Limb (tissue), 2 donors: ENCODE measurements at regions not wholly inside any gene's neighbourhood (a gene's known extent, or its start where the extent isn't known, plus 50 kb on each side); places are given as distances from the start of the nearest gene placed in this dataset.
"Not testable (repeated sequence)": the region's sequence is repeated elsewhere in the genome, so short reads cannot be mapped to it uniquely, and the experiment has no call there.

Source experiments
- DNase-seq, 2 donors: peaks; one replicate each; pipeline ENCODE4 v3.0.0-alpha.2; 2016; ENCODE audit errors: extremely low spot score in 2 of 2

- DNase-seq: no peak
Observed at GRCh38 chr5:17364987-17365810, 132.8 kb upstream of the TAF11L2 start.

- DNase-seq: no peak
Observed at GRCh38 chr5:17365811-17366138, 132.3 kb upstream of the TAF11L2 start.

GRCh38 chr5:17367256-17367840, 130.7 kb upstream of the TAF11L2 start:
- DNase-seq: no peak

- DNase-seq: no peak
Observed at GRCh38 chr5:17370651-17371050, 127.4 kb upstream of the TAF11L2 start.

- no peak for DNase-seq
Observed at GRCh38 chr5:17373406-17373805, 124.6 kb upstream of the TAF11L2 start.

- no peak for DNase-seq
Observed at GRCh38 chr5:17373814-17374556, 124.0 kb upstream of the TAF11L2 start.

- no peak for DNase-seq
Observed at GRCh38 chr5:17374973-17375742, 122.9 kb upstream of the TAF11L2 start.

GRCh38 chr5:17375886-17376285, 122.1 kb upstream of the TAF11L2 start:
- DNase-seq: not testable (repeated sequence)

GRCh38 chr5:17378346-17378997, 119.6 kb upstream of the TAF11L2 start:
- DNase-seq: no peak

GRCh38 chr5:17379100-17379951, 118.7 kb upstream of the TAF11L2 start:
- no peak for DNase-seq

- DNase-seq: no peak
Observed at GRCh38 chr5:17381932-17382331, 116.1 kb upstream of the TAF11L2 start.

GRCh38 chr5:17383526-17383925, 114.5 kb upstream of the TAF11L2 start:
- no peak for DNase-seq

GRCh38 chr5:17384181-17384580, 113.8 kb upstream of the TAF11L2 start:
- DNase-seq: no peak

- DNase-seq: no peak
Observed at GRCh38 chr5:17388717-17389116, 109.3 kb upstream of the TAF11L2 start.

- no peak for DNase-seq
Observed at GRCh38 chr5:17394086-17394485, 103.9 kb upstream of the TAF11L2 start.

GRCh38 chr5:17395106-17395880, 102.7 kb upstream of the TAF11L2 start:
- DNase-seq: no peak

- no peak for DNase-seq
Observed at GRCh38 chr5:17396247-17396646, 101.8 kb upstream of the TAF11L2 start.

GRCh38 chr5:17398431-17398830, 99.6 kb upstream of the TAF11L2 start:
- no peak for DNase-seq
